Activated CD4-positive, alpha-beta T cell treated with anti-CD3 and anti-CD28 coated beads for 1 hour (primary cell): ENCODE measurements at regions not wholly inside any gene's neighbourhood (a gene's known extent, or its start where the extent isn't known, plus 50 kb on each side); places are given as distances from the start of the nearest gene placed in this dataset.

Experiments used
- DNase-seq: peaks from one replicate; pipeline ENCODE4 v3.0.0-alpha.2; 2020

DNA sequence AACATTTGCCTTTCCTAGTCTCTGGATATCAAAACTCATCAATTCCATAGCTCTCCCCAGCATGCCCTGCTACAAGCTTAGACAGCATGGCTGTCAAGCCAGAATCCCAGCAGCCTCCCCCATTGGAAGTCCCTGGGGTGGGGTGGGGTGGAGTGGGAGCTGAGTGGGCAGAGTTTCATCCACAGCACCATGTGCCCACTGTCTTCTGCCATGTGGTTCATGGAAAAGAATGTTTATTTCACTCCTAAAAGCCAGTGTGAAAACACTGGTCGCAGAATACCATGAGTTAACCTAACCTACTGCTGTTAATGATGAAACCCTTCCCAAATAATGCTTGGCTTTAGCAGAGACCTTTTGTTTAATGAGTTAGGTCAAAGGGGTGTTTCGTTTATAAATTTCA lies 80.2 kb upstream of the KIRREL3 start:
- no peak for DNase-seq

DNA sequence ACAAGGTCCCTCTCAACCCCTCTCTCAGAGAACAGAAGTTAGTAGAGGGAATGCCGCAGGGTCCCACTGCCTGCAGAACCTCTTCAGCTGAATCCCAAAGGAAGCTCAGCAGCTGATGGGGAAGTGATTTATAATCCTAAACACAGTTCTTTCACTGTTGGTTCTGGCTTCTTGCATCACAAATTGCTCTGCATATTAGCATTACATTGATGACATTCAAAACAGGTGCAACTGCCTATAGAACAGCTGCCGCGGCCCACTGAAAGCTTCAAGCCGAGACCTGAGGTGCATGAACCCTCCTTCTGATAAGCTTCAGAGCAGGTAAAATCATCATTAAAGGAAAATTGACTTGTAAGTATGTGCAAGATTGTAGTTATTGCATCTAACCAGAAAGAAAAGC lies 75.2 kb upstream of the KIRREL3 start:
- DNase-seq = no peak

DNA sequence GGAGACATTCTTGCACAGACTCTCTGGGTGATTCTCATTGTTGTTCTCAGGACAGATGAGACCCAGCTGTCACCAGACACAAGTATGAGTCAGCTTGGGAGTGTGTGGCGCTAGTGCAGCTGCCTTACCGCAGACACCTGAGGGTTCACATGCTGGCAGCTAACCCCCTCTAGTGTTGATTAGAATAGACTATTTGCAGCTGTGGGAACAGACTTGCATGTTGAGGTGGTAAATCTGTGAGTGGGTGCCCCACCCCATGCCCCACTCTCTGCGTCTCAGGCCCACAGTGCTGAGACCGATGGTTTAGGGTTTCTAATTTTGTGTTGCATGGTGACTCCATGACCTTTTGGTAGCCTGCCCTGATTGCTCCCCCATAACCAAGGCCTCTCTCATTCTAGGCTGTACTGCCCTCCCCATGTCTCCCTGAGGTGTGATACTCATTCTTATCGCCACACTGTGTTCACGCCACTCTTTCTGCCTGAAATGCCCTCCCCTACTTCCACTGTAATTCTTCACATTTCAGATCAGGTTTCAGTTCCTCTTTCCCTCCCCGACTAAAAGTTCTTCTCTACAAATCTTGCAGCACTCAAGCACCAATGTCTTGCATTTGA lies 73.7 kb upstream of the KIRREL3 start:
- no peak for DNase-seq

DNA sequence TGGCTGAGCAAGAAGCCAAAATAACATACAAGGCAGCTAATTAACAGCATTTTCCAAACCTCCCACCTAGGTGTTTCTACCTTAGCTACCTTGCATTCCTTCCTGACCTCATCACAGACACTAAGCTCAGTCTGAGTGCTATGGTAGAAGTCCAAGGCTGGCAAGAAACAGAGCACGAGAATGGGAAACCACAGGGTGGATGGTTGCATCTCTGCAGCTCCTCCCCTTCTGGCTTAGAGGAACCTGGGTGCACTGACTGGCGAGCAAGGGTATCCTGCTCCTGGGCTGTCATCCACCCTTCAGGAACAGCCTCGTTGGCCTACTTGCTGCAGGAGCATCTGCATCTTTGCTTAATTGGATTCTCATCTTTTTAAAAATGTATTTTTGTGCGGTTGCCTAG lies 73.1 kb upstream of the KIRREL3 start:
- DNase-seq = no peak

DNA sequence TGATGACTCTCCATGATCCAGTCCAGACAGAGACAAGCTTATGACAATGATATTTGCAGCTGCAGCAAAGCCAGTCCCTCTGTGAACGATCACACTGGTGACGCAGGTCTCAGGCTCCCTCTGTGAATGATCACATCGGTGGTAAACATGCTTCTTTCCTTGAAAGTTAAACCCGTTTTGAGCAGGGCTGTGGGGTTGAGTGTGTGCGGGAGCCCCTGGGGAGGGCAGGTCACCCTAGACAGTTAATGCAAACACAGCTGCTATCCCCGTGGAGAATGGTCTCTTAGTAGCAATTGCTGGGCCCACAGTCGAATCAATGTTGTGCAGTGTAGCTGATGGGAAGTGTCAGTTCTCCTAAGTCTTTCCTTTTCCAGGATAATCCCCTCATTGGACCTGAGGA lies 71.0 kb upstream of the KIRREL3 start:
- no peak for DNase-seq

DNA sequence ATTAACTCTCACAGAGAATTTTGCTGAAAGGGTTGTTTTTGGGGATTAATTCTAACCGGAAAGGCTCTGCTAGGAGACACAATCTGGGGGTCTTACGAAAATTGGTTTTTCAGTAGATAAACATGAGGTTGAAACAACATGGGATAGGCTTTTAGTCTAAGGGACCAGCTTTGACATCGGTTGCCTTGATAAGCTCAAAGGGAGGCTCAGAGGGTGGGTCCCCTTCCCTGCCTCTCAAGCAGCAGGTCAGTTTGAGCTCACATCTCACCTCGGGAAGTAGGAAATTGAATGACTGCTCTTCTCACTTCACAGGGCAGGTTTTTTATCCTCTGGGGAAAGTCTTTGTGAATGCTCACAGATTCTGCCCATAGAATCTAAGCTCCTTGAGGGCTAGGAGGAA lies 70.2 kb upstream of the KIRREL3 start:
- no peak for DNase-seq

DNA sequence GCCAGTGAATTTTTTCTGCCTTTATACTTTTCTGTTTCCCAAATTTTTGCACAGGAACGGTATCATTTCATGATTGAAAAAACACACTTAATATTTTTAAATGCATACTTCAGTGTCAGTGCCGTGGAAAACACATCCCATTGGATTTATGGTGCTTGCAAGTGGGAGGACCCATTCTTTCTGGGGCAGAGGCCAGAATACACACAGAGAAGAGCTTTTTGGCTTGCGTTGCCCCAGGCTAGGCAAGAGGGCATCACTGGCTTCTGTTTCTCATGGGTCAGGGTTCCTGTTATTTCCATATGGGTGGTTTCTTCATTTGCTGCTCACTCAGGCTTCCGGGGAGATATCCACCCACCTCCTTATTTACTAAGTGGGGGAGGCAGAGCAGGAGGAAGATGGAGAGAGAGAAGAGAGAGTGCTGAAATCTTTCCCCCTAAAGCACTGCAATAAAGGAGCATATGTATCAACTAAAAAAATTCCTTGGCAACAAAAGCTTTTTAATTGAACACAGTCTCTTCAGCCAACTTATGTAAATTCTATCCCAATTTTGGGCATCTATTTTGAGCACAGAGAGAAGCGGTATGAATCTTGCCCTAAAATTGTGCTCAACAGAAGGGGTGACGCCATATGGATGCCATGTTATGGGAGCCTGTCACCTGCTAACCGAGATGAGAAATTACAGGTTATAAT lies 66.0 kb upstream of the KIRREL3 start:
- no peak for DNase-seq

DNA sequence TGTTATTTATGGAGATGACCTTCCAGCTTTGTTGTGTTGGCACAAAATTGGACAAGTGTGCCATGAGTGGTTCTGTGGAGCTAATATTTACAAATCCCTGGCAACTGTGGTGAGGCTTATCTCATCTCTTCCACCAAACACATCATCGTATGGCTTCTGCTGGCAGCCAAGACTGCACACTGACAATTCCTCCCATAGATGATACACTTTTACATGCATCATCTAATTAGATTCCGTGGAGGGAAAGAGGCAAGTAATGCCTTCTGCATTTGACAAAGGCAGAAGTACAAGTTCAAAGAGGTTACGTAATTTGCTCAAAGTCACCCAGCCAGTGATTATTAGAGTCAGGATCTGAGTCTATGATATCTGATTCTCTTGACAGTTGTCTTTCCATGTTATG lies 62.7 kb upstream of the KIRREL3 start:
- no peak for DNase-seq

DNA sequence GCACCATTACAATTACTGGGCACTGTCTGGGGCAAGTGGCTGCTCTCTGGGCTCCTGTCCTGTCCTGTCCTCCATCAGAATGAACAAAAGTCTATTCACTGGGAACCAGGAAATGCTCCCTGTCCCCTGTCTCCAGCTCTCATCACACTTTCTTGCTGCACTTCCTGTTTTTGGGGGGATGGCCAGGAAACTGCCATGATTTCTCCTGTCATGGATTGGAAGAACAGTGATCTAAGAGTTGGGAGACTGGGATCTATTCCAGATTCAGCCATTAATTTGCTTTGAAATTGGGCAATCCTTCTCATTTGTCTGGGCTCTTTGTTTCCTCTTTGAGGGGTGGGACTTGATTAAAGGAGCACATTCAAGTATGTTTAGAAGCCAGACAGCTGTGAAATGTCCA lies 61.4 kb upstream of the KIRREL3 start:
- DNase-seq = no peak

DNA sequence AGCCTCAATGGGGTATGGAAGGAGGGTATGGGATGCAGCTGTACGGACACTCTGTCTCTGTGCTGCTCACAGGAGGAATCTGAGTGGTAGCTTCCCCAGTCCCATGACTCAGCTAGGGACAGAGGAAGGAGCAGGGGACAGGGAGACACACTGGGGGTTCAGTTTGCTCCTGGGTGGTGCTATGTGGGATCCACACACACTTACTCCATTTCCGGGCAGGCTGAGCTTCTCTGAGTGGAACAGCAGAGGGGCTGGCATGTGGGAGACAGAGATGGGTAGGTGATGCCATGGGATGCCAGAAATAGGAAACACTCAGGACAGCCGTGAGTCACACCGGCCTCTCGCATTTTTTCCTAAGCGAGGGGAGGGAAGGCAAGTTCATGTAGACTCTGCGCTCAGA lies 59.2 kb upstream of the KIRREL3 start:
- no peak for DNase-seq

DNA sequence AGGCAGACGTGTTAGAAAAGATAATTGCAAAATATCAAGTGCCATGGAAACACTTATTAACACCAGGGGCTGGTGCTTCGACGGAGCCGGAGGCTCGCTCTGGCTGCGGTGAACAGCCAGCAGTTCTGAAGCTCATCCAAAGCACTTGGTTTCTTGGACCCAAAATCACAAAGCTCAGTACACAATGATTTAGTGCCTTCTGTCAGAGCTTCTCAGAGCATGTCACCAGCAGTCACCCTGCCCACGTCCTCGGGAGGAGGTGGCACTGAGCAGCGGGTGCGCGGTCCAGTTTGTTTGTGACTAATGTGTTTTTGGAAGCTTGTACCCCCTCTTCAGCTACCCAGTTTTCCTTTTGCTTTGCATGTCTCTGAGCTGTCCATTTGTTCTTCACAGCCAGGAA lies 58.7 kb upstream of the KIRREL3 start:
- DNase-seq = no peak

DNA sequence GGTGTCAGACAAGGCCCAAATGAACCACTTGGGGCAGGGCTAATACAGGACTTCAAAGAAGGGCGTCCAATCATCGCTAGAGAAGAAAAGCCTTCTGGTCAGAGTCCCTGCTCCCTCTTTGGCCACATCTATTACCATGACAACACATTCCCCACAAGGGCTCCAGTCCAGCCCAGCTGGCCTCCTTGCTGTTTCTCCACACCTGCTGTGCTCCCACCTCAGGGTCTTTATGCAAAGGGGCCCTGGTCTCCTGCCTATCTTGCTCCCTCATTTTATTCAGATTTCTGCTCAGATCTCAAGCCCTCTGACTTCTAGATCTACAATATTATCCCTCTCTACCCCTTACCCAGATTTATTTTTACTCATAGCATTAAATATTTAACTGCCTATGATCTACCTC lies 58.0 kb upstream of the KIRREL3 start:
- DNase-seq = no peak

DNA sequence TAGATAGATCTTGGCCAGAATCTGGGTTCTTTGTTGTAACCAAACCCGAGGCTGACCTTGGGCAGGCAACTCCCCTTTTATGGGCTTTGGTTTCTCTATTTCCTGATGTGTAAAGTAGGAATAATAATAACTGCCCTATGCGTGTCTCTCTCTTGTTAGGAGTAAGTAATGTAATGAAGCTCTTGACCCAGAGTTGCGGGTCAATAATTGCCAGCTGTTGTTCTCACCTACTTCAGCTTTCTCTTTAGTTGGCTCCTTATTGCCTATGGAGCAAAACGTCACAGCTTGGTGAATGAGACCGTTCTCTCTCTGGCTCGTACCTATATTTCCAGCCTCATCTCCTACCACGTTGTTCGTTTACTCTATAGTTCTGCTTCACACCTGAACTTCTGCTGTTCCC lies 56.6 kb upstream of the KIRREL3 start:
- no peak for DNase-seq

DNA sequence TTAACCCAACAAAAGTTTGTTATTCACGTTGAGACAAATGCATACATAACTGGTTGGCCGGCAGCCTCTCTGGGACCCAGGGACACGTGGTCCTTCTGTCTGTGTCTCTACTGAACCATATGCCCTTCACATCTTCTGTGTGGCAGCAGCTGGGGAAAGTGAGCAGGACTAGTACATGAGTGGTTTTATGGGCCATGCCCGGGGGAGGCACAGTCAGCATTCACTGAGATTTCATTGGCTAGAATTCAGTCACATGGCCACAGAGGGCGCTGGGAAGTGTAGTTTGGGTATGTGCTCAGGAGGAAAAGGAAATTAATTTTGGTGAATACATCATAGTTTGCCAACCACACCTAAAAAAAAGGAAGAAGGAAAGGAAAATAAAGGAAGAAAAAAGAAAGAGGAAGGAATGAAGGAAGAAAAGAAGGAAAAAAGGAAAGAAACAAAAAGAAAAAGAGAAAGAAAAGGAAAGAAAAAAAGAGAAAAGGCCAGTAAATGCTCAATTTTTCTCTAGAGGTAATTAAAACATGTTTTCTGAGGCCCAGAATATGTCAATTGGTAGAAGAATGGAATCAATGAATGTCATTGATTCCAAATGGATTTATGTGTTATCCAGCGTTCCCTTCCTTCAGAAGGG lies 55.9 kb upstream of the KIRREL3 start:
- DNase-seq = no peak

DNA sequence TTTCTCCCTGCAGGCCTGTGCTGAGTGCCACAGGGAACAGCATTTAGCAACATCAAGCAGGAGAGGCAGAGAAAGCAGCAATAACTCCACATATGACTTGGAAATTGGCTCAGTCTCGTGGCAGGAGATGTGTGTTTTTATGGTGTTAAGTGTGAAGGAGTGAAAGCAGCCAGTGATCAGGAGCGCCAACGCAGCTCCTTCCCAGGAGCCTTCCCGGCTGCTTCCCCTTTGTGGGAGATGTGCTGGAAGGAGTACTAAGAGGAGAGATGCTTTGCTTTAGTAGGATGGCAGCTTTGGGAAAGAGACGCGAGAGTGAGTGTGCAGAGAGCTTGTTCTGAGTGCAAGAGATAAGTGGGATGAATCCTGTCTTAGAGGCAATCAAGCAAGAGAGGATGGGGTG lies 54.7 kb upstream of the KIRREL3 start:
- no peak for DNase-seq

DNA sequence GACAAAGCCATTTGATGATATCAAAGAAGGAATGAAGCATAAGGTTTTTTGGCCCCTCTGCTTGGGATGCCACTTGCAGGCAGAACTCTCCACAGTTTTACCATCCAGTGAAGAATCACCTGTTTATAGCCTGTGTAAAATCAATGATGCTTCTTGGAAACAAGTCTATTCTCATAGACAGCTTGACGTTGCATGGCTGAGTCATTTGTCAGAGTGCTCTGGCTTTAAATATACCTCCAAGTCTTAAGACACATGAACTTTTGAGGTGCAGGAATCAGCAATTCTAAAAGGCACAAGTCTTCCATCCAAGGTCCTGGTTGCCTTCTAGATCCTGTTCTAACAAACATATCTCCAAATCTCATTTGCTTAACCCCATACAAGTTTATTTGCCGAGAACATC lies 53.6 kb upstream of the KIRREL3 start:
- no peak for DNase-seq

DNA sequence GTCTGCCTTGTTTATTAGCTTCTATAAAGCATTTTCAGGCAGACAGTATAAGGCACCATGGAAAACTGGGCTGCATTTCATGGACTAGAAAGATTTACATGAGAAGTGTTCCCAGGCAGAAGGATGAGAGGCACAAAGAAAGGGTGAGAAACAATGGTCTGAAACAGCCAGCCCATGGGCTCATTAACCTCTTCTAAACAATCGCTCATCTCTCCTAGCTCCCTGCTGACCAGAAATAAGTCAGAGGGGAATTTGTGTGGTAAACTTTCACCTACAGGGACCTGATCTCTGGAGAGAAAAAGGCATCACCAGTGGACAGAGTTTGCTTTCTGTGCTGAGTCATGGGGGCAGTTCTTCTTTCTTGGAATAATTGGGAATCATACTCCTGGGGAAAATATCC lies 51.8 kb upstream of the KIRREL3 start:
- no peak for DNase-seq
